ENCODE measurements at regions not wholly inside any gene's neighbourhood (a gene's known extent, or its start where the extent isn't known, plus 50 kb on each side); places are given as distances from the start of the nearest gene placed in this dataset.

DNA sequence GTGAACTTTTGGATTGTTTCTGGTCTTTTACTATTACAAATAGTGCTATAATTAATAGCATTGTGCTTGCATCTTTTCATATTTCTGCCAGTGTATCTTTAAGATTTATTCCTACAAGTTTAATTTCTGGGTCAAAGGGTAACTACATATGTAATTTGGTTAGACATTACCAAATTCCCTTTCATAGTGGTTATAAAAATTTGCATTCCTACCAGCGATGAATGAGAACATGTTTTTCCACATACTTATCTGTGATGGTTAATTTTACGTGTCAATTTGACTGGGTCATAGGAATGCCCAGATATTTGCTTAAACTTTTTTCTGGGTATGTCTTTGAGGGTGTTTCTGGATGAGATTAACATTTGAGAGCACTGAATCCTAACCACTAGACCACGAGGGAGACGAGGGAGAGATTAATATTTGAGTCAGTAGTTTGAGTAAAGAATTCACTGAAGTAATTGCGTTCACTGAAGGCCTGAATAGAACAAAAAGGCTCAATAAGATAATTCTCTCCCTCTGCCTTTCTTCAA lies 132.3 kb upstream of the NEO1 start:
- Histone ChIP-seq H3K9ac (ENCODE audit: low read length) (no peak overlapping the region), H3K36me3 (ENCODE audit: control insufficient read depth, insufficient read depth, low read length, severe bottlenecking) (no peaks in the 10 kb centered on the region), H3K27me3 (replicated peaks; ENCODE audit: control insufficient read depth, insufficient read depth, low read length) (no peaks in the 10 kb centered on the region), H3K9me3 (ENCODE audit: control insufficient read depth, low read length) (no peaks in the 10 kb centered on the region), H3K4me3 (ENCODE audit: low read length) (no peak overlapping the region), H3K4me1 (ENCODE audit: control insufficient read depth, insufficient read depth, low read length) (no peaks in the 10 kb centered on the region)
- no peak for DNase-seq (ENCODE audit: low read depth)

GRCh38 chr15:72916897-72917296 lies 133.3 kb upstream of the ADPGK start:
- Histone ChIP-seq H3K4me3 (ENCODE audit: low read length) (no peak overlapping the region), H3K4me1 (ENCODE audit: control insufficient read depth, insufficient read depth, low read length) (no peaks in the 10 kb centered on the region), H3K9ac (ENCODE audit: low read length) (no peak overlapping the region), H3K9me3 (ENCODE audit: control insufficient read depth, low read length) (no peaks in the 10 kb centered on the region), H3K36me3 (ENCODE audit: control insufficient read depth, insufficient read depth, low read length, severe bottlenecking) (no peaks in the 10 kb centered on the region), H3K27me3 (replicated peaks; ENCODE audit: control insufficient read depth, insufficient read depth, low read length) (no peaks in the 10 kb centered on the region)
- DNase-seq (ENCODE audit: low read depth), result no peak

DNA sequence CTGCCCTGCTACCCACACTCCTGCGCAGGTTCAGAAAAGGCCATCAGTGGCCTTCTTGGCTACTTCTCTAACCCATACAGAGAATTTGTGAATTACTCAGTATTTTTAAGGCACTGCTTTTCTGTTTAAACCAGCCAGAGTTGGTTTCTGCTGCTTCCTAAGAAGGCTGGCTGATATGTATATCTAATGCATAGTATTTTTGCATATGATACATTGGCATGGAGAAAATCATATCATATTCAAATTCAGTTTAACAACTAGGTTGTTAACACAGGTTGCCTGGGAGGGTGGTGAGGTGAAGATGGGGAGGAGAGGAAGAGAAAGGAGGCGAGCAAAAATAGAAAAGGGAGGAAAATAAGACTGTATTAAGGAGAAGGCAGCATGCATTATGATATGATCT lies 132.8 kb upstream of the ADPGK start:
- Histone ChIP-seq H3K4me1 (ENCODE audit: control insufficient read depth, insufficient read depth, low read length) (no peaks in the 10 kb centered on the region), H3K9me3 (ENCODE audit: control insufficient read depth, low read length) (no peaks in the 10 kb centered on the region), H3K9ac (ENCODE audit: low read length) (no peak overlapping the region), H3K4me3 (ENCODE audit: low read length) (no peak overlapping the region), H3K27me3 (replicated peaks; ENCODE audit: control insufficient read depth, insufficient read depth, low read length) (peaks cover 4% of the 10 kb centered on the region), H3K36me3 (ENCODE audit: control insufficient read depth, insufficient read depth, low read length, severe bottlenecking) (no peaks in the 10 kb centered on the region)
- no peak for DNase-seq (ENCODE audit: low read depth)

DNA sequence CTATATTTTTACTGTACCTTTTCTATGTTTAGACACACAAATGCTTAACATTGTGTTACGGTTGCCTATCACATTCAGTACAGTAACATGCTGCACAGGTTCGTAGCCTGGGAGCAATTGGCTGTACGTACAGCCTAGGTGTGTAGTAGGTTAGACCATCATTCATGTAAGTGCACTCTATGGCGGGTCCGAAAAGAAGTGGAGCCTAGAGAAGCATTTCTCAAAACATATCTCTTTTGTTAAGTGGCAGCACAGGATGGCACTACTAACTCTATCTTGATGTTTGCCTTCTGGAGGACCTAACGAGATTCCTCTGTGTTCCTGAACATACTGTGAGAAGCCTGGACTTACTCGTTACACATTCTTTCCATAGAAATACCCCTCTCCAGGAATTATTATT lies 132.3 kb upstream of the ADPGK start:
- DNase-seq (ENCODE audit: low read depth), result no peak

GRCh38 chr15:72912996-72913395 lies 129.4 kb upstream of the ADPGK start:
- Histone ChIP-seq H3K4me1 (ENCODE audit: control insufficient read depth, insufficient read depth, low read length) (no peaks in the 10 kb centered on the region), H3K9ac (ENCODE audit: low read length) (no peak overlapping the region), H3K36me3 (ENCODE audit: control insufficient read depth, insufficient read depth, low read length, severe bottlenecking) (no peaks in the 10 kb centered on the region), H3K4me3 (ENCODE audit: low read length) (no peak overlapping the region), H3K9me3 (ENCODE audit: control insufficient read depth, low read length) (no peaks in the 10 kb centered on the region), H3K27me3 (replicated peaks; ENCODE audit: control insufficient read depth, insufficient read depth, low read length) (peaks cover 5% of the 10 kb centered on the region)
- DNase-seq (ENCODE audit: low read depth), result no peak

More for the DNA sequence above, 132.3 kb upstream of the ADPGK start:
- H3K36me3 ChIP-seq (ENCODE audit: control insufficient read depth, insufficient read depth, low read length, severe bottlenecking), result no peaks in the 10 kb centered on the region
- H3K4me1 ChIP-seq (ENCODE audit: control insufficient read depth, insufficient read depth, low read length), result no peaks in the 10 kb centered on the region
- H3K27me3 ChIP-seq (replicated peaks; ENCODE audit: control insufficient read depth, insufficient read depth, low read length), result peaks cover 5% of the 10 kb centered on the region
- no peak overlapping the region for H3K9ac ChIP-seq (ENCODE audit: low read length)
- no peak overlapping the region for H3K4me3 ChIP-seq (ENCODE audit: low read length)
- no peaks in the 10 kb centered on the region for H3K9me3 ChIP-seq (ENCODE audit: control insufficient read depth, low read length)

GRCh38 chr15:72912121-72912520 lies 128.6 kb upstream of the ADPGK start:
- Histone ChIP-seq H3K9ac (ENCODE audit: low read length) (no peak overlapping the region), H3K4me1 (ENCODE audit: control insufficient read depth, insufficient read depth, low read length) (no peaks in the 10 kb centered on the region), H3K9me3 (ENCODE audit: control insufficient read depth, low read length) (no peaks in the 10 kb centered on the region), H3K36me3 (ENCODE audit: control insufficient read depth, insufficient read depth, low read length, severe bottlenecking) (no peaks in the 10 kb centered on the region), H3K27me3 (replicated peaks; ENCODE audit: control insufficient read depth, insufficient read depth, low read length) (peaks cover 9% of the 10 kb centered on the region), H3K4me3 (ENCODE audit: low read length) (no peak overlapping the region)
- DNase-seq (ENCODE audit: low read depth), result no peak

DNA sequence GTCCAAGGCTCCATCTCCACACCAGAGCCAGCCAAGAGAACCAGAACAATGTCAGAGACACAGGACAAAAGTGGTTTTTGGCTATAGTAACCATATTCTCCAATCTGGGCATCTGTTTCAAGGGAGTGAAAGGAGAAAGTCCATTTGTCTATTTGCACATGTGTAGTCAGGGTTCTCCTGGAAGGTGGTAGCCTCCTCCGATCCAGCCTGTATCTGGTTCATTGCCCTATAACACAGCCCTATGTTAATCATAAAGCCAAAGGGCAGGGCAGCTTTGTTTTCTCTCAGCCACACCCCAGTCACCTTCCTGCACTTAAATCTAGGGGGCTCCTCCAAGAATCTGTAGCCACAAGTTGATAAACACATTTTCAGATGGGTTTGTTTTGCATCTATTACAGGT lies 128.1 kb upstream of the ADPGK start:
- Histone ChIP-seq H3K36me3 (ENCODE audit: control insufficient read depth, insufficient read depth, low read length, severe bottlenecking) (no peaks in the 10 kb centered on the region), H3K4me1 (ENCODE audit: control insufficient read depth, insufficient read depth, low read length) (no peaks in the 10 kb centered on the region), H3K9ac (ENCODE audit: low read length) (no peak overlapping the region), H3K9me3 (ENCODE audit: control insufficient read depth, low read length) (no peaks in the 10 kb centered on the region), H3K27me3 (replicated peaks; ENCODE audit: control insufficient read depth, insufficient read depth, low read length) (peaks cover 9% of the 10 kb centered on the region), H3K4me3 (ENCODE audit: low read length) (no peak overlapping the region)
- DNase-seq (ENCODE audit: low read depth), result no peak

DNA sequence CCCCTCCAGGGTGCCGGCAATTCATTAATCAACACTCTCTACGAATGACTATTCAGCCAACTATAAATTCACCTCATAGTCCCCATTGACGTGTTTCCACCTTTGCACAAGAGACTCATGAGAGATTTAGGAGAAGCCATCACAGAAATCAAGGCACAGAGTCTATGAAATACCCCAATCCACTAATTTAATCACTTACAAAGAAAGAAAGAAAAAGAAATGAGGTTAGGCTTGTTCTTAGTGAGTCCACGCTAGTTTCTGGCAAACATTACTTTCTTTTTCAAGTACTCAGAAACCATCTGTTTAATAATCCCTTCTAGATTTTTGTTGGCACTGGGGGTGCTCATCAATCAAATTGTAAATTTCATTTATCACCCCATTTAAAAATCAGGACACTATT lies 125.2 kb upstream of the ADPGK start:
- Histone ChIP-seq H3K4me1 (ENCODE audit: control insufficient read depth, insufficient read depth, low read length) (no peaks in the 10 kb centered on the region), H3K36me3 (ENCODE audit: control insufficient read depth, insufficient read depth, low read length, severe bottlenecking) (no peaks in the 10 kb centered on the region), H3K4me3 (ENCODE audit: low read length) (no peak overlapping the region), H3K9ac (ENCODE audit: low read length) (no peak overlapping the region), H3K27me3 (replicated peaks; ENCODE audit: control insufficient read depth, insufficient read depth, low read length) (peaks cover 9% of the 10 kb centered on the region), H3K9me3 (ENCODE audit: control insufficient read depth, low read length) (no peaks in the 10 kb centered on the region)
- DNase-seq (ENCODE audit: low read depth), result no peak

- DNase-seq (ENCODE audit: low read depth), result no peak
- no peak overlapping the region for H3K9ac ChIP-seq (ENCODE audit: low read length)
These were observed 124.2 kb upstream of the ADPGK start for GRCh38 chr15:72907733-72908132.

GRCh38 chr15:72902919-72903260 lies 119.3 kb upstream of the ADPGK start:
- H3K9me3 ChIP-seq (ENCODE audit: control insufficient read depth, low read length), result no peaks in the 10 kb centered on the region
- H3K4me1 ChIP-seq (ENCODE audit: control insufficient read depth, insufficient read depth, low read length), result peaks cover 18% of the 10 kb centered on the region
- DNase-seq (ENCODE audit: low read depth), result no peak
- no peaks in the 10 kb centered on the region for H3K36me3 ChIP-seq (ENCODE audit: control insufficient read depth, insufficient read depth, low read length, severe bottlenecking)
- H3K4me3 ChIP-seq (ENCODE audit: low read length), result peak overlapping the region; percentile 24
- no peak overlapping the region for H3K9ac ChIP-seq (ENCODE audit: low read length)
- H3K27me3 ChIP-seq (replicated peaks; ENCODE audit: control insufficient read depth, insufficient read depth, low read length), result peaks cover 22% of the 10 kb centered on the region

More at GRCh38 chr15:72907733-72908132, 124.2 kb upstream of the ADPGK start:
- no peak overlapping the region for H3K4me3 ChIP-seq (ENCODE audit: low read length)
- no peaks in the 10 kb centered on the region for H3K36me3 ChIP-seq (ENCODE audit: control insufficient read depth, insufficient read depth, low read length, severe bottlenecking)
- peaks cover 12% of the 10 kb centered on the region for H3K27me3 ChIP-seq (replicated peaks; ENCODE audit: control insufficient read depth, insufficient read depth, low read length)
- H3K9me3 ChIP-seq (ENCODE audit: control insufficient read depth, low read length), result no peaks in the 10 kb centered on the region
- peaks cover 7% of the 10 kb centered on the region for H3K4me1 ChIP-seq (ENCODE audit: control insufficient read depth, insufficient read depth, low read length)

DNA sequence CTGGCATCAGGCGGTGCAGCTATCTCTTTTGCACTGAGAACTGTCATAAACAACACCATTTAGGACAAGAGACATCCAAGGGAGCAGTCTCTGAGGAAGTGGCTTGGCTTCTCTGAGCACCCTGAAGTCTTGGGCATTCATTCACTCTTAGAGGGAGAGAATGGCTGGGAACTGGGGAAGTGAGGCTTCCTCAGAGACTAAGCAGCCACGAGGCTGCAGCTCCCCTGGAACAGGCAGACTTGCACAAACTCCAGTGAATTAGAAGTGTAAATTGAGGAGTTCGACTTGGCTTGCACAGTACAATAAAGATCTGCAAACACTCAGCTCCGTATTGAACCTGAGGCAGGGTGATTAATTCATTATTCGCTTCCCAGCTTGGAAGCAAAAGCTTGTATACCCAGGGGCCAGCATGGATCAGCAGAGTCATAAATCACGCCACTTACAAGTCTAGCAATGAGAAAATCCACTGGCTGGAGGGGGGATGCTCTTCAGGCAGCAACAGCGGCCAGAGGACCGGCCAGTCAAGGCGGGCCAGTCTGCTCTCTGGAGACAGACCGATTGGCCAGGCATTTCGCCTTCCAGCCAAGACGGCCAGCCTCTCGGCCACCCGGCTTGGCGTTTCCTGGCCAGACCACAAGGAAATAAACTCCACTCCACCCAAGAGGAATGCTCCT lies 118.8 kb upstream of the ADPGK start:
- no peaks in the 10 kb centered on the region for H3K9me3 ChIP-seq (ENCODE audit: control insufficient read depth, low read length)
- H3K4me1 ChIP-seq (ENCODE audit: control insufficient read depth, insufficient read depth, low read length), result peaks cover 18% of the 10 kb centered on the region
- no peak overlapping the region for H3K9ac ChIP-seq (ENCODE audit: low read length)
- no peaks in the 10 kb centered on the region for H3K36me3 ChIP-seq (ENCODE audit: control insufficient read depth, insufficient read depth, low read length, severe bottlenecking)
- peak overlapping the region; percentile 22 for H3K4me3 ChIP-seq (ENCODE audit: low read length)
- peak; percentile 1 for DNase-seq (ENCODE audit: low read depth)
- H3K27me3 ChIP-seq (replicated peaks; ENCODE audit: control insufficient read depth, insufficient read depth, low read length), result peaks cover 17% of the 10 kb centered on the region

GRCh38 chr15:72892986-72893385 lies 109.4 kb upstream of the ADPGK start:
- H3K36me3 ChIP-seq (ENCODE audit: control insufficient read depth, insufficient read depth, low read length, severe bottlenecking), result no peaks in the 10 kb centered on the region
- peaks cover 5% of the 10 kb centered on the region for H3K9me3 ChIP-seq (ENCODE audit: control insufficient read depth, low read length)
- H3K9ac ChIP-seq (ENCODE audit: low read length), result no peak overlapping the region
- DNase-seq (ENCODE audit: low read depth), result no peak
- no peaks in the 10 kb centered on the region for H3K27me3 ChIP-seq (replicated peaks; ENCODE audit: control insufficient read depth, insufficient read depth, low read length)
- no peaks in the 10 kb centered on the region for H3K4me1 ChIP-seq (ENCODE audit: control insufficient read depth, insufficient read depth, low read length)
- no peak overlapping the region for H3K4me3 ChIP-seq (ENCODE audit: low read length)
